ENCODE measurements at regions not wholly inside any gene's neighbourhood (a gene's known extent, or its start where the extent isn't known, plus 50 kb on each side); places are given as distances from the start of the nearest gene placed in this dataset.
A peak's percentile ranks its signal among the peaks of the same experiment; 100 is the strongest.

DNA sequence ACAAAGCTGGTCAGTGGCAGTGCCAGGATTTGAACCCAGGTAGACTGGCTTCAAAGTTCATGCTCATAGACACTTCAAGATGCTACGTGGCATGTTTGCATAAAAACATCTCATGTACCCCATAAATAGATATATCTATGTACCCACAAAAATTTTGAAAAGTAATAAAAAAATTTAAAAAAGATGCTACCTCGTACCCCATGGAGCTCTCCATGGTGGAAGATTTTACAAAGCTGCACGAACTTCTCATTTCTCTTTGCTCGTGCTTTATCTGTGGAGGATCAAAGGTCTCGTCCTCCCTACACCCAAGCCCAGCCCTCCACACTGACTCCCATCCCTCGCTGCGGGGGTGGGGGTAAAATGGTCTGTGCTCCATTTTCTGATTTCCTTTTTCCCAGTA lies 135.5 kb downstream of the HAPSTR1 start:
- H3K4me3 Mint-ChIP-seq = no peak overlapping the region
- H3K36me3 Mint-ChIP-seq (ENCODE audit: low read depth) = no peaks in the 10 kb centered on the region
- no peaks in the 10 kb centered on the region for H3K9me3 Mint-ChIP-seq
- H3K4me1 Mint-ChIP-seq = no peaks in the 10 kb centered on the region
- peaks cover 4% of the 10 kb centered on the region for H3K27me3 Mint-ChIP-seq (ENCODE audit: low read depth)
- H3K27ac Mint-ChIP-seq = no peak overlapping the region
- TF ChIP-seq, protein P1, sequence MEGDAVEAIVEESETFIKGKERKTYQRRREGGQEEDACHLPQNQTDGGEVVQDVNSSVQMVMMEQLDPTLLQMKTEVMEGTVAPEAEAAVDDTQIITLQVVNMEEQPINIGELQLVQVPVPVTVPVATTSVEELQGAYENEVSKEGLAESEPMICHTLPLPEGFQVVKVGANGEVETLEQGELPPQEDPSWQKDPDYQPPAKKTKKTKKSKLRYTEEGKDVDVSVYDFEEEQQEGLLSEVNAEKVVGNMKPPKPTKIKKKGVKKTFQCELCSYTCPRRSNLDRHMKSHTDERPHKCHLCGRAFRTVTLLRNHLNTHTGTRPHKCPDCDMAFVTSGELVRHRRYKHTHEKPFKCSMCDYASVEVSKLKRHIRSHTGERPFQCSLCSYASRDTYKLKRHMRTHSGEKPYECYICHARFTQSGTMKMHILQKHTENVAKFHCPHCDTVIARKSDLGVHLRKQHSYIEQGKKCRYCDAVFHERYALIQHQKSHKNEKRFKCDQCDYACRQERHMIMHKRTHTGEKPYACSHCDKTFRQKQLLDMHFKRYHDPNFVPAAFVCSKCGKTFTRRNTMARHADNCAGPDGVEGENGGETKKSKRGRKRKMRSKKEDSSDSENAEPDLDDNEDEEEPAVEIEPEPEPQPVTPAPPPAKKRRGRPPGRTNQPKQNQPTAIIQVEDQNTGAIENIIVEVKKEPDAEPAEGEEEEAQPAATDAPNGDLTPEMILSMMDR (IDR thresholded peaks at IDR 0.05; ENCODE audit: unreplicated experiment in 3 of 3) = no peak

DNA sequence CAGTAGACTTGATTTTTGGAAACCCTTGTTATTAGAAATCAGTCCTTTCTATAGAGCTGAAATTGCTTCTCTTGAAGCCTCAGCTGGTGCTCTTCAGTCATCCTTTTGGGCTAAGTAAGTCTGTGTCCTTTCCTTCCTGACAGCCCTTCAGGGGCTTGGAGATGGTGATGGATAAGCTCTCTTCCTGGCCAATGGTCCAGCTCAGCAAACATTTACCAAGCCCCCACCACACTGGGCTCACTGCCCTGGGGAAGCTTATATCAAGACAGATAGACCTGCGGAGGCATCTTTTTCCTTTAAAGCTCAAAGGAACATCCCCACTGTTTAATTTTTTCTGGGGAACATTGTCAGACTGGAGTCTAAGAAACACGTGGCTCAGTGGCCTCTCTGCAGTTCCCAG lies 139.6 kb downstream of the HAPSTR1 start:
- Mint-ChIP-seq H3K27me3 (ENCODE audit: low read depth) (peaks cover 7% of the 10 kb centered on the region), H3K4me3 (no peak overlapping the region), H3K27ac (no peak overlapping the region), H3K36me3 (ENCODE audit: low read depth) (no peaks in the 10 kb centered on the region), H3K4me1 (no peaks in the 10 kb centered on the region), H3K9me3 (no peaks in the 10 kb centered on the region)
- TF ChIP-seq, protein P1 (IDR thresholded peaks at IDR 0.05; ENCODE audit: unreplicated experiment in 3 of 3) = no peak

DNA sequence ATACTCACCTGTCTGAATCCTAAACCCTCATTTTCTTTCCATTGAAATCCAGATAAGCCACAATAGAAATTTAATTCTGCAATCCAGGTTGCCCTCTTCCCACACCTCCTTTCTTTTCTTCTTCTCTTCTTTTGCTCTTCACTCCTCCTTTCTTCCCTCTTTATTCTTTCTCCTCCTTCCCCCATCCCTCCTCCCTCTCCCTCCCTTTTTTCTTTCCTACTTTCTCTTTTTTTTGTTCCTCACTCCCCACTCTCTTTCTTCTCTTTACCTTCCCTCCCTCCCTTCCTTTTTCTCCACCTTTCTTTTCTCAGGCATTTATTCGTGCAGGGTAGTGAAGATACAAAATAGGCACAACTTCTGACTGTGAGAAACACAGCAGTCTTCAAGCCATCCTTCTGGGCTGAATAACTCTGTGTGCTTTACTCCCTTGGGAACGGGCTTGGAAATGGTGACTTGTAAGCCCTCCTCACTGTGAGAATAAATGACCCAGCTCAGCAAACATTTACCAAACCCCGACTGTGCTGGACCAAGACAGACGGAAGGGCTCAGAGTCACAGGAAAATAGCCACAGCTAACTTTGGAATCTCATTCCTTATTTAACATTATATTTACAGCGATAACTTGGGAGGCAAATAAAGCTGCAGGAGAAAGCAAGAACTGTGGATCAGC lies 140.8 kb downstream of the HAPSTR1 start:
- H3K27ac Mint-ChIP-seq = peak overlapping the region in 2 of 3 experiments; percentile 17 to 19
- peaks cover 7% of the 10 kb centered on the region for H3K27me3 Mint-ChIP-seq (ENCODE audit: low read depth)
- no peaks in the 10 kb centered on the region for H3K9me3 Mint-ChIP-seq
- H3K36me3 Mint-ChIP-seq (ENCODE audit: low read depth) = no peaks in the 10 kb centered on the region
- H3K4me1 Mint-ChIP-seq = no peaks in the 10 kb centered on the region
- TF ChIP-seq, protein P1 (IDR thresholded peaks at IDR 0.05; ENCODE audit: unreplicated experiment in 3 of 3) = no peak
- H3K4me3 Mint-ChIP-seq = no peak overlapping the region

DNA sequence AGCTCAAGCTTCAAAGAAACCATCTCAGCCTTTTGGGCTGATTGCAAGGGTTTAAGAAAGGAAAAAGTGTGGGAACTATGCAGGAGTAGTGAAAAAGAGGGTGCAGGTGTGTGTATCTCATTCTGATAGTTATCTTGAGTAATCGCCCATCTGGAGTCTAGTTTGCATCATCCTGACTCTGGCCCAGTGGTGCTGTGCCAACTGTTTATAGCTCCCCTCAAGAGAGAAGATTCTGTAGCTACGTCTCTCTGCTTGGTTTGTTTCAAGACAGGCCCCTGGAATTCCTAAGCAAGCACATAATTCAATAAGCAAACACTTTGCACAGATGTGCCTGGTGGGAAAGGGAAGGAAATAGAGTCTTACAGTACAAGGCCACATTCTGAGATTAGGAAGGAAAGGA lies 144.4 kb downstream of the HAPSTR1 start:
- Mint-ChIP-seq H3K4me3 (no peak overlapping the region), H3K36me3 (ENCODE audit: low read depth) (no peaks in the 10 kb centered on the region), H3K27ac (peak overlapping the region in 1 of 3 experiments; percentile 6), H3K4me1 (no peaks in the 10 kb centered on the region), H3K9me3 (peaks cover 3% of the 10 kb centered on the region), H3K27me3 (ENCODE audit: low read depth) (peaks cover 3% of the 10 kb centered on the region)
- TF ChIP-seq, protein P1 (IDR thresholded peaks at IDR 0.05; ENCODE audit: unreplicated experiment in 3 of 3) = no peak

DNA sequence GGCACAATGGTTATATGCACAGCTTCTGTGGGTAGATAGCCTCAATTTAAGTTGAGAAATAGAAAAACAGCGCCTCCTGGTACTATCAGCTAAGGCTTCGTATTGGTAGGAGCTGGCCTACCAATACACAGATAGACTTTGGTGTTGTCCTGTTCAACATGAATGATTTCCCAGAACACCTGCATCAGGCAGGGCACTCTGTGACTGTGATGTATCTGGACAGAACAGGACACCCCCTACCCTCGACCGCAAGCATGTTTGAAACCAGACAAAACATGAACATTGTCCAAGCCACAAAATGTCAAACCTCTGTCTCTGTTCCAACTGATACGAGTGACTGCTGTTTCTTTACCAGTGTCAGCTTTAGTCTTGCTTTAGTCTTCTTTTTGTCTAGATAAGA lies 144.9 kb downstream of the HAPSTR1 start:
- Mint-ChIP-seq H3K9me3 (peaks cover 3% of the 10 kb centered on the region), H3K4me3 (no peak overlapping the region), H3K4me1 (no peaks in the 10 kb centered on the region), H3K36me3 (ENCODE audit: low read depth) (no peaks in the 10 kb centered on the region), H3K27ac (peak overlapping the region in 1 of 3 experiments; percentile 6), H3K27me3 (ENCODE audit: low read depth) (peaks cover 3% of the 10 kb centered on the region)
- TF ChIP-seq, protein P1 (IDR thresholded peaks at IDR 0.05; ENCODE audit: unreplicated experiment in 3 of 3) = no peak

DNA sequence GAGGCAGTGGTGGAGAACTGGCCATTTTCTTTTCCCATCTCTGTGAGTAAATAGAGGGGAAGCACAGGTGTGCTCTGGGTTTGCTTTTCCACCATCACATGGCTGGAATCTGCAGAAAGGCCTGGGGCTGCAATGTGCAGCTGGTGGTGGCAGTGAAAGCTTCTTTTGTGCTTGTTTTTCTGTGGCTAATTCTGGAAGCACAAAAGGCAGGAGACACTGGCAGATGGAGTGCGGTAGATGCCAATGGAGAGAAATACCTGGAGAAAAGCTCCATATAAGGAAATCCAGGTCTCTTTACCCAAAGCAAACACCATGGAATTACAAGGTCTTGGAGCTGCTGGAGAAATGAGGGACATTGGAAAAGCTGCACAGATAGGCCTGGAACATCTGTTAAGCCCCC lies 146.9 kb downstream of the HAPSTR1 start:
- Mint-ChIP-seq H3K36me3 (ENCODE audit: low read depth) (no peaks in the 10 kb centered on the region), H3K9me3 (peaks cover 3% of the 10 kb centered on the region), H3K4me3 (no peak overlapping the region), H3K27ac (no peak overlapping the region), H3K27me3 (ENCODE audit: low read depth) (peaks cover 3% of the 10 kb centered on the region), H3K4me1 (no peaks in the 10 kb centered on the region)
- TF ChIP-seq, protein P1 (IDR thresholded peaks at IDR 0.05; ENCODE audit: unreplicated experiment in 3 of 3) = no peak
